Tibial nerve (tissue), 4 donors: ENCODE measurements at regions not wholly inside any gene's neighbourhood (a gene's known extent, or its start where the extent isn't known, plus 50 kb on each side); places are given as distances from the start of the nearest gene placed in this dataset.

Source experiments
- DNase-seq, 2 donors: peaks; one replicate each; pipeline ENCODE4 v3.0.0-alpha.2; 2019; ENCODE audit warnings: low spot score in 2 of 2
- H3K27ac ChIP-seq, 4 donors: fragments of 200-600 bp; sonication (generic) in 3 of 4; one replicate each; pipeline ENCODE4 v1.5.1; 2017 to 2019; ENCODE audit warnings: mild to moderate bottlenecking in 1 of 4
- H3K27me3 ChIP-seq, 2 donors: fragments of 200-600 bp; sonication (generic) in 1 of 2; one replicate each; pipeline versions ENCODE4 v1.5.1 to v1.6.0; 2017 to 2019
- H3K36me3 ChIP-seq, 3 donors: fragments of 200-600 bp; sonication (generic); one replicate each; pipeline ENCODE4 v1.5.1; 2018 to 2019
- H3K4me1 ChIP-seq, 4 donors: fragments of 200-600 bp; sonication (generic) in 3 of 4; one replicate each; pipeline ENCODE4 v1.5.1; 2017 to 2019
- H3K4me3 ChIP-seq, 4 donors: fragments of 200-600 bp; sonication (generic) in 3 of 4; one replicate each; pipeline ENCODE4 v1.5.1; 2017 to 2019; ENCODE audit warnings: mild to moderate bottlenecking in 1 of 4, moderate library complexity in 1 of 4
- H3K9me3 ChIP-seq, 4 donors: fragments of 200-600 bp; sonication (generic) in 3 of 4; one replicate each; pipeline ENCODE4 v1.5.1; 2017 to 2019
- CTCF ChIP-seq, 5 experiments: fragments of 200-600 bp in 3 of 5; fragments of 450-650 bp in 2 of 5; sonication (generic) in 3 of 5; IDR thresholded peaks; one replicate each; pipeline ENCODE4 v1.5.1; 2016 to 2019; ENCODE audit warnings: antibody characterized with exemption in 5 of 5, mild to moderate bottlenecking in 3 of 5, moderate library complexity in 2 of 5
- EP300 ChIP-seq, 2 donors: sonication (generic); formaldehyde crosslinking; IDR thresholded peaks; one replicate each; pipeline ENCODE4 v1.6.1; 2017; ENCODE audit warnings: antibody characterized with exemption in 2 of 2, mild to moderate bottlenecking in 1 of 2
- POLR2A ChIP-seq, 2 donors: fragments of 450-650 bp; IDR thresholded peaks; one replicate each; pipeline ENCODE4 v1.6.1; 2017; ENCODE audit warnings: antibody characterized with exemption in 2 of 2, mild to moderate bottlenecking in 2 of 2, moderate library complexity in 2 of 2
- WGBS, 2 donors: methylation state at CpG; one replicate each; pipeline ENCODE4 v1.1.5; 2018; 5-methylcytosine and 5-hydroxymethylcytosine counted together

GRCh38 chr3:1717524-1717923, 381.1 kb upstream of the CNTN4 start:
- DNase-seq, result no peak
- TF ChIP-seq POLR2A (IDR thresholded peaks at IDR 0.05) (no peak), EP300 (IDR thresholded peaks at IDR 0.05) (no peak), CTCF (IDR thresholded peaks at IDR 0.05) (no peak)

GRCh38 chr3:1723726-1724125, 374.9 kb upstream of the CNTN4 start:
- Histone ChIP-seq H3K4me3 (no peak overlapping the region), H3K27ac (no peak overlapping the region), H3K27me3 (no peaks in the 10 kb centered on the region), H3K9me3 (no peaks in the 10 kb centered on the region), H3K4me1 (no peaks in the 10 kb centered on the region), H3K36me3 (no peaks in the 10 kb centered on the region)
- no peak for DNase-seq
- TF ChIP-seq CTCF (IDR thresholded peaks at IDR 0.05), result no peak
- TF ChIP-seq EP300 (IDR thresholded peaks at IDR 0.05), result no peak
- TF ChIP-seq POLR2A (IDR thresholded peaks at IDR 0.05), result no peak
- 78 to 81% methylated on average over 1 of the region's 1 CpG for WGBS, 2 donors

More at GRCh38 chr3:1717524-1717923, 381.1 kb upstream of the CNTN4 start:
- H3K27me3 ChIP-seq, result no peaks in the 10 kb centered on the region
- H3K9me3 ChIP-seq, result no peaks in the 10 kb centered on the region
- H3K36me3 ChIP-seq, result no peaks in the 10 kb centered on the region
- no peak overlapping the region for H3K27ac ChIP-seq
- no peak overlapping the region for H3K4me3 ChIP-seq
- no peaks in the 10 kb centered on the region for H3K4me1 ChIP-seq

- Histone ChIP-seq H3K4me1 (no peaks in the 10 kb centered on the region), H3K27me3 (no peaks in the 10 kb centered on the region), H3K36me3 (no peaks in the 10 kb centered on the region), H3K27ac (no peak overlapping the region), H3K4me3 (no peak overlapping the region), H3K9me3 (no peaks in the 10 kb centered on the region)
- TF ChIP-seq EP300 (IDR thresholded peaks at IDR 0.05) (no peak), CTCF (IDR thresholded peaks at IDR 0.05) (no peak), POLR2A (IDR thresholded peaks at IDR 0.05) (no peak)
- DNase-seq, result no peak
- WGBS, 2 donors, result 88 to 92% methylated on average over 3 of the region's 3 CpGs
These were observed 371.9 kb upstream of the CNTN4 start for GRCh38 chr3:1726741-1727140.

GRCh38 chr3:1727242-1727641, 371.4 kb upstream of the CNTN4 start:
- 83 to 85% methylated on average over 4 of the region's 4 CpGs for WGBS, 2 donors
- Histone ChIP-seq H3K36me3 (no peaks in the 10 kb centered on the region), H3K27me3 (no peaks in the 10 kb centered on the region), H3K27ac (no peak overlapping the region), H3K4me1 (no peaks in the 10 kb centered on the region), H3K9me3 (no peaks in the 10 kb centered on the region), H3K4me3 (no peak overlapping the region)
- no peak for DNase-seq
- TF ChIP-seq CTCF (IDR thresholded peaks at IDR 0.05) (no peak), EP300 (IDR thresholded peaks at IDR 0.05) (no peak), POLR2A (IDR thresholded peaks at IDR 0.05) (no peak)

GRCh38 chr3:1728510-1728909, 370.2 kb upstream of the CNTN4 start:
- Histone ChIP-seq H3K4me1 (no peaks in the 10 kb centered on the region), H3K9me3 (no peaks in the 10 kb centered on the region), H3K27me3 (no peaks in the 10 kb centered on the region), H3K27ac (no peak overlapping the region), H3K36me3 (no peaks in the 10 kb centered on the region), H3K4me3 (no peak overlapping the region)
- no peak for DNase-seq
- 28 to 45% methylated on average over 5 of the region's 5 CpGs for WGBS, 2 donors
- TF ChIP-seq POLR2A (IDR thresholded peaks at IDR 0.05) (no peak), EP300 (IDR thresholded peaks at IDR 0.05) (no peak), CTCF (IDR thresholded peaks at IDR 0.05) (no peak)
